ENCODE measurements at regions not wholly inside any gene's neighbourhood (a gene's known extent, or its start where the extent isn't known, plus 50 kb on each side); places are given as distances from the start of the nearest gene placed in this dataset.
"Not testable (repeated sequence)": the region's sequence is repeated elsewhere in the genome, so short reads cannot be mapped to it uniquely, and the experiment has no call there.

- H3K9me3 ChIP-seq, result peaks cover 0 to 4% of the 10 kb centered on the region in 2 donors
- no peaks in the 10 kb centered on the region for H3K36me3 ChIP-seq
- peaks cover 0 to 14% of the 10 kb centered on the region in 2 donors for H3K4me1 ChIP-seq
- H3K27me3 ChIP-seq, result no peaks in the 10 kb centered on the region
- no peak for DNase-seq (ENCODE audit: low spot score)
- TF ChIP-seq, protein P1, sequence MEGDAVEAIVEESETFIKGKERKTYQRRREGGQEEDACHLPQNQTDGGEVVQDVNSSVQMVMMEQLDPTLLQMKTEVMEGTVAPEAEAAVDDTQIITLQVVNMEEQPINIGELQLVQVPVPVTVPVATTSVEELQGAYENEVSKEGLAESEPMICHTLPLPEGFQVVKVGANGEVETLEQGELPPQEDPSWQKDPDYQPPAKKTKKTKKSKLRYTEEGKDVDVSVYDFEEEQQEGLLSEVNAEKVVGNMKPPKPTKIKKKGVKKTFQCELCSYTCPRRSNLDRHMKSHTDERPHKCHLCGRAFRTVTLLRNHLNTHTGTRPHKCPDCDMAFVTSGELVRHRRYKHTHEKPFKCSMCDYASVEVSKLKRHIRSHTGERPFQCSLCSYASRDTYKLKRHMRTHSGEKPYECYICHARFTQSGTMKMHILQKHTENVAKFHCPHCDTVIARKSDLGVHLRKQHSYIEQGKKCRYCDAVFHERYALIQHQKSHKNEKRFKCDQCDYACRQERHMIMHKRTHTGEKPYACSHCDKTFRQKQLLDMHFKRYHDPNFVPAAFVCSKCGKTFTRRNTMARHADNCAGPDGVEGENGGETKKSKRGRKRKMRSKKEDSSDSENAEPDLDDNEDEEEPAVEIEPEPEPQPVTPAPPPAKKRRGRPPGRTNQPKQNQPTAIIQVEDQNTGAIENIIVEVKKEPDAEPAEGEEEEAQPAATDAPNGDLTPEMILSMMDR (IDR thresholded peaks at IDR 0.05), result no peak
- H3K4me3 ChIP-seq, result no peak overlapping the region
- H3K27ac ChIP-seq, result no peak overlapping the region
Measured at GRCh38 chr5:15001517-15001916, 129.9 kb upstream of the ANKH start.

GRCh38 chr5:14998491-14998890 is 126.9 kb upstream of the ANKH start:
- H3K9me3 ChIP-seq, result peaks cover 0 to 4% of the 10 kb centered on the region in 2 donors
- H3K4me3 ChIP-seq, result no peak overlapping the region
- no peak overlapping the region for H3K27ac ChIP-seq
- no peak for DNase-seq (ENCODE audit: low spot score)
- no peaks in the 10 kb centered on the region for H3K27me3 ChIP-seq
- peaks cover 0 to 8% of the 10 kb centered on the region in 2 donors for H3K4me1 ChIP-seq
- TF ChIP-seq, protein P1 (IDR thresholded peaks at IDR 0.05), result no peak
- H3K36me3 ChIP-seq, result no peaks in the 10 kb centered on the region

GRCh38 chr5:14996997-14997396 is 125.4 kb upstream of the ANKH start:
- H3K36me3 ChIP-seq, result no peaks in the 10 kb centered on the region
- peaks cover 0 to 4% of the 10 kb centered on the region in 2 donors for H3K9me3 ChIP-seq
- H3K4me1 ChIP-seq, result no peaks in the 10 kb centered on the region
- DNase-seq (ENCODE audit: low spot score), result no peak
- TF ChIP-seq, protein P1 (IDR thresholded peaks at IDR 0.05), result no peak
- H3K27ac ChIP-seq, result no peak overlapping the region
- no peak overlapping the region for H3K4me3 ChIP-seq
- no peaks in the 10 kb centered on the region for H3K27me3 ChIP-seq

- Histone ChIP-seq H3K36me3 (no peaks in the 10 kb centered on the region), H3K4me3 (no peak overlapping the region), H3K27ac (no peak overlapping the region), H3K27me3 (no peaks in the 10 kb centered on the region), H3K4me1 (no peaks in the 10 kb centered on the region), H3K9me3 (peaks cover 0 to 4% of the 10 kb centered on the region in 2 donors)
- no peak for DNase-seq (ENCODE audit: low spot score)
- TF ChIP-seq, protein P1 (IDR thresholded peaks at IDR 0.05), result no peak
Measured at GRCh38 chr5:14995229-14995628, 123.7 kb upstream of the ANKH start.

DNA sequence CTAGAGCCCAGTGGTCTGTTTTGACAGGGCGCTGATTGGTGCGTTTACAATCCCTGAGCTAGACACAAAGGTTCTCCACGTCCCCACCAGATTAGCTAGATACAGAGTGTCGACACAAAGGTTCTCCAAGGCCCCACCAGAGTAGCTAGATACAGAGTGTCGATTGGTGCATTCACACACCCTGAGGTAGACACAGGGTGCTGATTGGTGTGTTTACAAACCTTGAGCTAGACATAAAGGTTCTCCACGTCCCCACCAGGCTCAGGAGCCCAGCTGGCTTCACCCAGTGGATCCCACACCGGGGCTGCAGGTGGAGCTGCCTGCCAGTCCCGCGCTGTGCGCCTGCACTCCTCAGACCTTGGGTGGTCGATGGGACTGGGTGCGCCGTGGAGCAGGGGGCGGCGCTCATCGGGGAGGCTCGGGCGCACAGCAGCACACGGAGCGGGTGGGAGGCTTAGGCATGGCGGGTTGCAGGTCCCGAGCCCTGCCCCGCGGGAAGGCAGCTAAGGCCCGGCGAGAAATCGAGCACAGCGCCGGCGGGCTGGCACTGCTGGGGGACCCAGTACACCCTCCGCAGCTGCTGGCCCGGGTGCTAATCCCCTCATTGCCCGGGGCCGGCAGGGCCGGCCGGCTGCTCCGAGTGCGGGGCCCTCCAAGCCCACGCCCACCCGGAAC is 122.0 kb upstream of the ANKH start:
- H3K27ac ChIP-seq; H3K9me3 ChIP-seq; H3K27me3 ChIP-seq; H3K4me1 ChIP-seq; DNase-seq (ENCODE audit: low spot score); H3K36me3 ChIP-seq: not testable (repeated sequence)
- H3K4me3 ChIP-seq, result peak overlapping the region in 1 of 2 donors; percentile 28

DNA sequence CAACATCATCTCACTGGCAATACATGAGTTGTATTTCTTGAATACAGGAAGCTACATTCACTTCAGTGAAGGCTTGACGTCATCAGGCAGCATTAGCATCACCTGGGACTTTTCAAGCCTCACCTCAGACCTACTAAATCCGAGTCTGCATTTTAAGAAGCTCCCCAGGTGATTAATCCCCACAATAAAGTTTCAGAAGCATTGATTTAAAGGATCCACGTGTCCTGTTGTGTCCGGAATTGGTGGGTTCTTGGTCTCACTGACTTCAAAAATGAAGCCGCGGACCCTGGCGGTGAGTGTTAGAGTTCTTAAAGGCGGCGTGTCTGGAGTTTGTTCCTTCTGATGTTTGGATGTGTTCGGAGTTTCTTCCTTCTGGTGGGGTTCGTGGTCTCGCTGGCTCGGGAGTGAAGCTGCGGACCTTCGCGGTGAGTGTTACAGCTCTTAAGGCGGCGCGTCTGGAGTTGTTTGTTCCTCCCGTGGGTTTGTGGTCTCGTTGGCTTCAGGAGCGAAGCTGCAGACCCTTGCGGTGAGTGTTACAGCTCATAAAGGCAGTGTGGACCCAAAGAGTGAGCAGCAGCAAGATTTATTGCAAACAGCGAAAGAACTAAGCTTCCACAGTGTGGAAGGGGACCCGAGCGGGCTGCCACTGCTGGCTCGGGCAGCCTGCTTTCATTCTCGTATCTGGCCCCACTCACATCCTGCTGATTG is 121.3 kb upstream of the ANKH start:
- DNase-seq (ENCODE audit: low spot score); H3K27ac ChIP-seq; H3K9me3 ChIP-seq; H3K27me3 ChIP-seq; H3K4me1 ChIP-seq; H3K36me3 ChIP-seq: not testable (repeated sequence)
- H3K4me3 ChIP-seq, result peak overlapping the region in 1 of 2 donors; percentile 28

All from right atrium auricular region (tissue), 2 donors.